ENCODE measurements at regions not wholly inside any gene's neighbourhood (a gene's known extent, or its start where the extent isn't known, plus 50 kb on each side); places are given as distances from the start of the nearest gene placed in this dataset.

GRCh38 chr2:208984376-208985090 is 439.3 kb upstream of the MAP2 start:
- no peak for DNase-seq
- CTCF ChIA-PET, result no interaction called here
- peaks cover 0 to 4% (median 0%) of the 10 kb centered on the region in 5 experiments for H3K9me3 ChIP-seq (ENCODE audit: control extremely low read depth in 1 of 5, control insufficient read depth in 4 of 5, insufficient read depth in 2 of 5, low read depth in 1 of 5, low read length in 4 of 5)
- no peak overlapping the region for H3K4me3 ChIP-seq (ENCODE audit: control insufficient read depth in 1 of 7, extremely low read depth in 1 of 7, insufficient read depth in 4 of 7, low read depth in 2 of 7, low read length in 6 of 7)
- H3K36me3 ChIP-seq (ENCODE audit: control insufficient read depth in 4 of 4, insufficient read depth in 4 of 4, low read length in 3 of 4), result no peaks in the 10 kb centered on the region
- no peaks in the 10 kb centered on the region for H3K27me3 ChIP-seq (replicated peaks in 2 of 5; ENCODE audit: control insufficient read depth in 4 of 5, insufficient read depth in 5 of 5, low read length in 4 of 5)
- no peaks in the 10 kb centered on the region for H3K4me1 ChIP-seq (ENCODE audit: control extremely low read depth in 1 of 4, control insufficient read depth in 4 of 4, insufficient read depth in 4 of 4, low read length in 3 of 4)
- no peak overlapping the region for H3K27ac ChIP-seq (ENCODE audit: insufficient read depth in 1 of 2, low read depth in 1 of 2, low read length in 2 of 2, poor library complexity in 1 of 2, severe bottlenecking in 2 of 2)
- POLR2A ChIA-PET, result no interaction called here
- WGBS (ENCODE audit: insufficient coverage), result 100% methylated on average over 2 of the region's 6 CpGs

GRCh38 chr2:208985644-208986043 is 438.2 kb upstream of the MAP2 start:
- Histone ChIP-seq H3K27me3 (replicated peaks in 2 of 5; ENCODE audit: control insufficient read depth in 4 of 5, insufficient read depth in 5 of 5, low read length in 4 of 5) (no peaks in the 10 kb centered on the region), H3K4me3 (ENCODE audit: control insufficient read depth in 1 of 7, extremely low read depth in 1 of 7, insufficient read depth in 4 of 7, low read depth in 2 of 7, low read length in 6 of 7) (no peak overlapping the region), H3K36me3 (ENCODE audit: control insufficient read depth in 4 of 4, insufficient read depth in 4 of 4, low read length in 3 of 4) (no peaks in the 10 kb centered on the region), H3K9me3 (ENCODE audit: control extremely low read depth in 1 of 5, control insufficient read depth in 4 of 5, insufficient read depth in 2 of 5, low read depth in 1 of 5, low read length in 4 of 5) (peaks cover 0 to 4% (median 0%) of the 10 kb centered on the region in 5 experiments), H3K27ac (ENCODE audit: insufficient read depth in 1 of 2, low read depth in 1 of 2, low read length in 2 of 2, poor library complexity in 1 of 2, severe bottlenecking in 2 of 2) (no peak overlapping the region), H3K4me1 (ENCODE audit: control extremely low read depth in 1 of 4, control insufficient read depth in 4 of 4, insufficient read depth in 4 of 4, low read length in 3 of 4) (no peaks in the 10 kb centered on the region)
- WGBS (ENCODE audit: insufficient coverage), result 4% methylated on average over 3 of the region's 5 CpGs
- POLR2A ChIA-PET, result no interaction called here
- peak; percentile 3 to 58 (median 23) for DNase-seq
- CTCF ChIA-PET, result no interaction called here

GRCh38 chr2:208990716-208991115 is 433.1 kb upstream of the MAP2 start:
- 100% methylated on average over 1 of the region's 3 CpGs for WGBS (ENCODE audit: insufficient coverage)
- H3K36me3 ChIP-seq (ENCODE audit: control insufficient read depth in 4 of 4, insufficient read depth in 4 of 4, low read length in 3 of 4), result no peaks in the 10 kb centered on the region
- H3K9me3 ChIP-seq (ENCODE audit: control extremely low read depth in 1 of 5, control insufficient read depth in 4 of 5, insufficient read depth in 2 of 5, low read depth in 1 of 5, low read length in 4 of 5), result peaks cover 0 to 4% (median 0%) of the 10 kb centered on the region in 5 experiments
- no peak overlapping the region for H3K4me3 ChIP-seq (ENCODE audit: control insufficient read depth in 1 of 7, extremely low read depth in 1 of 7, insufficient read depth in 4 of 7, low read depth in 2 of 7, low read length in 6 of 7)
- POLR2A ChIA-PET, result no interaction called here
- no peak overlapping the region for H3K27ac ChIP-seq (ENCODE audit: insufficient read depth in 1 of 2, low read depth in 1 of 2, low read length in 2 of 2, poor library complexity in 1 of 2, severe bottlenecking in 2 of 2)
- no peak for DNase-seq
- H3K4me1 ChIP-seq (ENCODE audit: control extremely low read depth in 1 of 4, control insufficient read depth in 4 of 4, insufficient read depth in 4 of 4, low read length in 3 of 4), result no peaks in the 10 kb centered on the region
- CTCF ChIA-PET, result no interaction called here
- H3K27me3 ChIP-seq (replicated peaks in 2 of 5; ENCODE audit: control insufficient read depth in 4 of 5, insufficient read depth in 5 of 5, low read length in 4 of 5), result no peaks in the 10 kb centered on the region

- ChIA-PET POLR2A (no interaction called here), CTCF (no interaction called here)
- DNase-seq, result no peak
- WGBS (ENCODE audit: insufficient coverage), result 100% methylated on average over 1 of the region's 2 CpGs
- Histone ChIP-seq H3K4me1 (ENCODE audit: control extremely low read depth in 1 of 4, control insufficient read depth in 4 of 4, insufficient read depth in 4 of 4, low read length in 3 of 4) (no peaks in the 10 kb centered on the region), H3K27me3 (replicated peaks in 2 of 5; ENCODE audit: control insufficient read depth in 4 of 5, insufficient read depth in 5 of 5, low read length in 4 of 5) (no peaks in the 10 kb centered on the region), H3K36me3 (ENCODE audit: control insufficient read depth in 4 of 4, insufficient read depth in 4 of 4, low read length in 3 of 4) (no peaks in the 10 kb centered on the region), H3K9me3 (ENCODE audit: control extremely low read depth in 1 of 5, control insufficient read depth in 4 of 5, insufficient read depth in 2 of 5, low read depth in 1 of 5, low read length in 4 of 5) (peaks cover 0 to 3% (median 0%) of the 10 kb centered on the region in 5 experiments), H3K27ac (ENCODE audit: insufficient read depth in 1 of 2, low read depth in 1 of 2, low read length in 2 of 2, poor library complexity in 1 of 2, severe bottlenecking in 2 of 2) (no peak overlapping the region), H3K4me3 (ENCODE audit: control insufficient read depth in 1 of 7, extremely low read depth in 1 of 7, insufficient read depth in 4 of 7, low read depth in 2 of 7, low read length in 6 of 7) (no peak overlapping the region)
These were observed 423.9 kb upstream of the MAP2 start for GRCh38 chr2:208999911-209000310.

GRCh38 chr2:209002054-209002453 is 421.8 kb upstream of the MAP2 start:
- CTCF ChIA-PET, result no interaction called here
- Histone ChIP-seq H3K4me3 (ENCODE audit: control insufficient read depth in 1 of 7, extremely low read depth in 1 of 7, insufficient read depth in 4 of 7, low read depth in 2 of 7, low read length in 6 of 7) (no peak overlapping the region), H3K9me3 (ENCODE audit: control extremely low read depth in 1 of 5, control insufficient read depth in 4 of 5, insufficient read depth in 2 of 5, low read depth in 1 of 5, low read length in 4 of 5) (peaks cover 0 to 14% (median 6%) of the 10 kb centered on the region in 5 experiments), H3K27ac (ENCODE audit: insufficient read depth in 1 of 2, low read depth in 1 of 2, low read length in 2 of 2, poor library complexity in 1 of 2, severe bottlenecking in 2 of 2) (no peak overlapping the region), H3K4me1 (ENCODE audit: control extremely low read depth in 1 of 4, control insufficient read depth in 4 of 4, insufficient read depth in 4 of 4, low read length in 3 of 4) (no peaks in the 10 kb centered on the region), H3K36me3 (ENCODE audit: control insufficient read depth in 4 of 4, insufficient read depth in 4 of 4, low read length in 3 of 4) (no peaks in the 10 kb centered on the region), H3K27me3 (replicated peaks in 2 of 5; ENCODE audit: control insufficient read depth in 4 of 5, insufficient read depth in 5 of 5, low read length in 4 of 5) (no peaks in the 10 kb centered on the region)
- no peak for DNase-seq
- POLR2A ChIA-PET, result no interaction called here
- WGBS (ENCODE audit: insufficient coverage), result no CpG with 5 or more reads among the region's 1 CpG

- no peak overlapping the region for H3K27ac ChIP-seq (ENCODE audit: insufficient read depth in 1 of 2, low read depth in 1 of 2, low read length in 2 of 2, poor library complexity in 1 of 2, severe bottlenecking in 2 of 2)
- no peaks in the 10 kb centered on the region for H3K36me3 ChIP-seq (ENCODE audit: control insufficient read depth in 4 of 4, insufficient read depth in 4 of 4, low read length in 3 of 4)
- ChIA-PET POLR2A (no interaction called here), CTCF (no interaction called here)
- H3K27me3 ChIP-seq (replicated peaks in 2 of 5; ENCODE audit: control insufficient read depth in 4 of 5, insufficient read depth in 5 of 5, low read length in 4 of 5), result no peaks in the 10 kb centered on the region
- no peaks in the 10 kb centered on the region for H3K4me1 ChIP-seq (ENCODE audit: control extremely low read depth in 1 of 4, control insufficient read depth in 4 of 4, insufficient read depth in 4 of 4, low read length in 3 of 4)
- peaks cover 0 to 15% (median 6%) of the 10 kb centered on the region in 5 experiments for H3K9me3 ChIP-seq (ENCODE audit: control extremely low read depth in 1 of 5, control insufficient read depth in 4 of 5, insufficient read depth in 2 of 5, low read depth in 1 of 5, low read length in 4 of 5)
- no peak overlapping the region for H3K4me3 ChIP-seq (ENCODE audit: control insufficient read depth in 1 of 7, extremely low read depth in 1 of 7, insufficient read depth in 4 of 7, low read depth in 2 of 7, low read length in 6 of 7)
- WGBS (ENCODE audit: insufficient coverage), result no CpG with 5 or more reads among the region's 1 CpG
- DNase-seq, result no peak
These were observed 418.5 kb upstream of the MAP2 start for GRCh38 chr2:209005371-209005770.

- WGBS (ENCODE audit: insufficient coverage), result 100% methylated on average over 1 of the region's 2 CpGs
- no peak for DNase-seq
- Histone ChIP-seq H3K27ac (ENCODE audit: insufficient read depth in 1 of 2, low read depth in 1 of 2, low read length in 2 of 2, poor library complexity in 1 of 2, severe bottlenecking in 2 of 2) (no peak overlapping the region), H3K9me3 (ENCODE audit: control extremely low read depth in 1 of 5, control insufficient read depth in 4 of 5, insufficient read depth in 2 of 5, low read depth in 1 of 5, low read length in 4 of 5) (peaks cover 0 to 15% (median 6%) of the 10 kb centered on the region in 5 experiments), H3K27me3 (replicated peaks in 2 of 5; ENCODE audit: control insufficient read depth in 4 of 5, insufficient read depth in 5 of 5, low read length in 4 of 5) (no peaks in the 10 kb centered on the region), H3K4me3 (ENCODE audit: control insufficient read depth in 1 of 7, extremely low read depth in 1 of 7, insufficient read depth in 4 of 7, low read depth in 2 of 7, low read length in 6 of 7) (no peak overlapping the region), H3K4me1 (ENCODE audit: control extremely low read depth in 1 of 4, control insufficient read depth in 4 of 4, insufficient read depth in 4 of 4, low read length in 3 of 4) (no peaks in the 10 kb centered on the region), H3K36me3 (ENCODE audit: control insufficient read depth in 4 of 4, insufficient read depth in 4 of 4, low read length in 3 of 4) (no peaks in the 10 kb centered on the region)
- ChIA-PET POLR2A (no interaction called here), CTCF (no interaction called here)
These were observed 415.1 kb upstream of the MAP2 start for GRCh38 chr2:209008636-209009287.

All from common myeloid progenitor, CD34-positive (primary cell).